ENCODE measurements at regions not wholly inside any gene's neighbourhood (a gene's known extent, or its start where the extent isn't known, plus 50 kb on each side); places are given as distances from the start of the nearest gene placed in this dataset.

DNA sequence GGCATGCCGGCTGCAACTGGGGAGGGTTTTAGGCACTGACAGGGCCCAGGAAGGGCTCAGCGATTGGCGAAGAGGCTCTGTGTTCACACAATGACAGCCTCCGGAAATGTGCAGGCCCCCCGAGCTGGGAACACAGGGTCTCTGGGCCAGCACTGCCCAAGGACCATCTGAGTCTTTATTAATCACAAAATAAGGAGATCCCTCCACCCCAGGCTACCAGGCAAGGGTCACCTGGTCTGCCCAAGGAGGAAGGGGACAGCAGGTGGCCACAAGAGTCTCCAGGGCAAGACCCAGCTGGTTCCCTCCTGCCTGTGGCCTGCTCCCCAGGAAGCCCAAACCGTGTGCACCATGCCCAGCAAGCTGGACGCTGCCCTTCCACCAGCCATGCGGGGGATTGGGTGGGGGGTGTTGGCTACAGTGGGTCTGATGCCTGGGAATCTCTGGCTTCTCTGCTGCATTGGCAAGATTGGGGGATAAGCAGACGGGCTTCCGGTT is 52.1 kb upstream of the TNRC6C start:
- H4K20me1 ChIP-seq (replicated peaks; ENCODE audit: control insufficient read depth, insufficient read depth, low read length), result no peaks in the 10 kb centered on the region
- no peak overlapping the region for H3K27ac ChIP-seq (ENCODE audit: extremely low read depth, low read depth, low read length)
- H3K36me3 ChIP-seq (ENCODE audit: control insufficient read depth, insufficient read depth, low read length), result no peaks in the 10 kb centered on the region
- BruUV-seq (replicated peaks), result no TSS peak
- no peak overlapping the region for H3K4me3 ChIP-seq
- H3K27me3 ChIP-seq (ENCODE audit: control insufficient read depth in 2 of 2, insufficient read depth in 2 of 2, low read length in 2 of 2), result peaks cover 51 to 69% of the 10 kb centered on the region in 2 experiments
- no peak for ATAC-seq
- H3K9ac ChIP-seq (ENCODE audit: insufficient read depth in 1 of 2, low read depth in 2 of 2, low read length in 2 of 2), result no peak overlapping the region
- WGBS (ENCODE audit: insufficient coverage, low coverage, missing lambda C conversion rate), result 1% methylated on average over 9 of the region's 10 CpGs
- TF ChIP-seq TFAM (CRISPR knock-in tag; conservative IDR thresholded peaks at IDR 0.05) (no peak), MIER1 (IDR thresholded peaks at IDR 0.05; ENCODE audit: low read depth) (no peak), ZNF76 (CRISPR knock-in tag; IDR thresholded peaks at IDR 0.05; ENCODE audit: borderline replicate concordance) (no peak)
- no peak overlapping the region for H3K4me2 ChIP-seq (ENCODE audit: insufficient read depth, low read length)
- no peaks in the 10 kb centered on the region for H3K9me3 ChIP-seq (replicated peaks; ENCODE audit: control insufficient read depth, insufficient read depth, low read depth, low read length)
- intact Hi-C loops (cut with micrococcal nuclease) (no loop called here), in situ Hi-C loops (cut with MboI) (no loop called here)
- peaks cover 0 to 4% of the 10 kb centered on the region in 2 experiments; a peak in 2 of 5 replicates for H3K4me1 ChIP-seq (replicated peaks in 1 of 2; ENCODE audit: control insufficient read depth in 2 of 2, insufficient read depth in 2 of 2, low read length in 2 of 2)
- H2AFZ ChIP-seq (ENCODE audit: low read depth, low read length), result no peak overlapping the region
- no peak for FAIRE-seq
- H3K9me1 ChIP-seq (ENCODE audit: control insufficient read depth, insufficient read depth, low read length), result no peaks in the 10 kb centered on the region
- no peak for DNase-seq (ENCODE audit: extremely low read depth in 1 of 4, low spot score in 3 of 4)
- no peaks in the 10 kb centered on the region for H3K79me2 ChIP-seq (ENCODE audit: control insufficient read depth, insufficient read depth, low read length)
- CTCF ChIA-PET (ENCODE audit: low intra/inter-chr PET ratio), result no interaction called here
- POLR2A ChIA-PET, result interaction anchor here (1.4 kb wide), 2 partner anchors 9 to 14 kb away, joined by 3 to 5 read pairs; no protein-coding TSS in a partner anchor

DNA sequence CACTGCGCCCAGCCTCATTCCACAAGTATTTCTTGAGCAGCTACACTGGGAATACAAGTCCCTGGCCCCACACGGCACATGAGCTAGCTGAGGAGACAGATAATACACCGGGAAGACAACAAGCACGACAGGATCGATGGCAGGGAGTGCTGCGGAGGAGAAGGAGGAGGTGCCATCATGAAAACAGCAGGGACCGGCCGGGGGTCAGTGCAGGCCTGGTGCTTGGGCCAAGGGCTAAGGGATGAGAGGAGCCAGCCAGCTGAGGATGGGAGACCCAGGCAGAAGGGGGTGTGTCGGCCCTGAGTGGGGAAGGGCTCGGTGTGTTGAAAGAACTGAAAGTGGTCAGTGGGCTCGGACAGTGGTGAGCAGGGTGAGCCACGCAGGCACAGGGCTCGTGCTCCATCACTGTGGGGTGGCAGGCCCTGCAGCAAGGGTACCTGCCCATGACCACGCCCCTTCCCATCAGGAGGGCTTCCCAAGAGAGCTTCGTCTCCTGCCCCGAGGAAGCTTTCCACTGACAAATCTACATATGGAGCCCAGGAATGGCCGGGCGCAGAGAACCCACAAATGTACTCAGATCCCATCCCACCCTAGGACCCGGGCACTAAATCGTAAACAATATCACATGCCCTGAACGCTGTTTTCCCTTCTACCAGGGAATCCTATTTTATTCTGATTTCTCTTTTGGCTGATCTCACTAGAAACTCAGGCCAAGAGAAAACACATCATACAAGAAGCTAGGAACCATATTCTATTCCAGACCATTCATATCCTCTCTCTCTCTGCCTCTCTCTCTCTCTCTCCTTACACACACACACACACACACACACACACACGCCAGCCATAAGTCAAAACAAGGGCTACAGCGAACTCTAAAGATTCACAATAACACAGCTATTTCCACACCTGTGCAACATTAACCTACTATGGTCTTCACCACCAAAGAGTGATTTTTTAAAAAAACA is 50.7 kb upstream of the TNRC6C start:
- POLR2A ChIA-PET, result interaction anchor here (1.0 kb wide), 1 partner anchor 20 kb away, joined by 3 read pairs; no protein-coding TSS in a partner anchor
- intact Hi-C loops (cut with micrococcal nuclease), result no loop called here
- TF ChIP-seq RBM17 (IDR thresholded peaks at IDR 0.05; ENCODE audit: borderline replicate concordance, low read depth, low read length) (no peak), ZKSCAN1 (IDR thresholded peaks at IDR 0.05; ENCODE audit: low read depth, low read length) (no peak)
- TF ChIP-seq, protein P1, sequence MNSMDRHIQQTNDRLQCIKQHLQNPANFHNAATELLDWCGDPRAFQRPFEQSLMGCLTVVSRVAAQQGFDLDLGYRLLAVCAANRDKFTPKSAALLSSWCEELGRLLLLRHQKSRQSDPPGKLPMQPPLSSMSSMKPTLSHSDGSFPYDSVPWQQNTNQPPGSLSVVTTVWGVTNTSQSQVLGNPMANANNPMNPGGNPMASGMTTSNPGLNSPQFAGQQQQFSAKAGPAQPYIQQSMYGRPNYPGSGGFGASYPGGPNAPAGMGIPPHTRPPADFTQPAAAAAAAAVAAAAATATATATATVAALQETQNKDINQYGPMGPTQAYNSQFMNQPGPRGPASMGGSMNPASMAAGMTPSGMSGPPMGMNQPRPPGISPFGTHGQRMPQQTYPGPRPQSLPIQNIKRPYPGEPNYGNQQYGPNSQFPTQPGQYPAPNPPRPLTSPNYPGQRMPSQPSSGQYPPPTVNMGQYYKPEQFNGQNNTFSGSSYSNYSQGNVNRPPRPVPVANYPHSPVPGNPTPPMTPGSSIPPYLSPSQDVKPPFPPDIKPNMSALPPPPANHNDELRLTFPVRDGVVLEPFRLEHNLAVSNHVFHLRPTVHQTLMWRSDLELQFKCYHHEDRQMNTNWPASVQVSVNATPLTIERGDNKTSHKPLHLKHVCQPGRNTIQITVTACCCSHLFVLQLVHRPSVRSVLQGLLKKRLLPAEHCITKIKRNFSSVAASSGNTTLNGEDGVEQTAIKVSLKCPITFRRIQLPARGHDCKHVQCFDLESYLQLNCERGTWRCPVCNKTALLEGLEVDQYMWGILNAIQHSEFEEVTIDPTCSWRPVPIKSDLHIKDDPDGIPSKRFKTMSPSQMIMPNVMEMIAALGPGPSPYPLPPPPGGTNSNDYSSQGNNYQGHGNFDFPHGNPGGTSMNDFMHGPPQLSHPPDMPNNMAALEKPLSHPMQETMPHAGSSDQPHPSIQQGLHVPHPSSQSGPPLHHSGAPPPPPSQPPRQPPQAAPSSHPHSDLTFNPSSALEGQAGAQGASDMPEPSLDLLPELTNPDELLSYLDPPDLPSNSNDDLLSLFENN (IDR thresholded peaks at IDR 0.05; ENCODE audit: low read depth in 2 of 2, low read length in 2 of 2), result no peak

More for the DNA sequence above, 50.7 kb upstream of the TNRC6C start:
- DNase-seq (ENCODE audit: extremely low read depth in 1 of 4, low spot score in 3 of 4) (no peak), FAIRE-seq (no peak), ATAC-seq (no peak)
- Histone ChIP-seq H3K79me2 (ENCODE audit: control insufficient read depth, insufficient read depth, low read length) (no peaks in the 10 kb centered on the region), H3K9me3 (replicated peaks; ENCODE audit: control insufficient read depth, insufficient read depth, low read depth, low read length) (no peaks in the 10 kb centered on the region), H4K20me1 (replicated peaks; ENCODE audit: control insufficient read depth, insufficient read depth, low read length) (no peaks in the 10 kb centered on the region), H3K4me2 (ENCODE audit: insufficient read depth, low read length) (no peak overlapping the region), H3K9ac (ENCODE audit: insufficient read depth in 1 of 2, low read depth in 2 of 2, low read length in 2 of 2) (no peak overlapping the region), H3K36me3 (ENCODE audit: control insufficient read depth, insufficient read depth, low read length) (no peaks in the 10 kb centered on the region), H2AFZ (ENCODE audit: low read depth, low read length) (no peak overlapping the region), H3K4me3 (no peak overlapping the region), H3K9me1 (ENCODE audit: control insufficient read depth, insufficient read depth, low read length) (no peaks in the 10 kb centered on the region), H3K27ac (ENCODE audit: extremely low read depth, low read depth, low read length) (no peak overlapping the region), H3K27me3 (ENCODE audit: control insufficient read depth in 2 of 2, insufficient read depth in 2 of 2, low read length in 2 of 2) (peaks cover 51 to 61% of the 10 kb centered on the region in 2 experiments), H3K4me1 (replicated peaks in 1 of 2; ENCODE audit: control insufficient read depth in 2 of 2, insufficient read depth in 2 of 2, low read length in 2 of 2) (peaks cover 0 to 4% of the 10 kb centered on the region in 2 experiments; a peak in 2 of 5 replicates)
- CTCF ChIA-PET (ENCODE audit: low intra/inter-chr PET ratio), result no interaction called here
- WGBS (ENCODE audit: insufficient coverage, low coverage, missing lambda C conversion rate), result 2% methylated on average over 23 of the region's 23 CpGs
- in situ Hi-C loops (cut with MboI), result no loop called here
- no TSS peak for BruUV-seq (replicated peaks)
